Stomach (tissue), 8 donors: ENCODE measurements at regions not wholly inside any gene's neighbourhood (a gene's known extent, or its start where the extent isn't known, plus 50 kb on each side); places are given as distances from the start of the nearest gene placed in this dataset.

Experiments used
- DNase-seq, 2 donors: peaks; one replicate each; pipeline versions ENCODE4 v3.0.0 to v3.0.0-alpha.2; 2013 to 2019
- H3K27ac ChIP-seq, 5 donors: fragments of 200-600 bp in 4 of 5; sonication (generic) in 4 of 5; one replicate each; pipeline ENCODE4 v1.5.1; 2013 to 2019; ENCODE audit warnings: mild to moderate bottlenecking in 1 of 5, moderate library complexity in 1 of 5
- H3K27me3 ChIP-seq, 3 donors: fragments of 200-600 bp; sonication (generic); one replicate each; pipeline ENCODE4 v1.5.1; 2017 to 2019; ENCODE audit warnings: mixed run types in 1 of 3
- H3K36me3 ChIP-seq, 4 donors: fragments of 200-600 bp; sonication (generic); 1 replicate in 3 of 4; 2 replicates in 1 of 4; pipeline ENCODE4 v1.5.1; 2016 to 2019
- H3K4me1 ChIP-seq, 4 donors: fragments of 200-600 bp; sonication (generic); one replicate each; pipeline ENCODE4 v1.5.1; 2016 to 2019
- H3K4me3 ChIP-seq, 4 donors: fragments of 200-600 bp; sonication (generic) in 3 of 4; one replicate each; pipeline ENCODE4 v1.5.1; 2016 to 2019; ENCODE audit warnings: mild to moderate bottlenecking in 1 of 4
- H3K9me3 ChIP-seq, 4 donors: fragments of 200-600 bp; sonication (generic); one replicate each; pipeline ENCODE4 v1.5.1; 2016 to 2019
- CTCF ChIP-seq, 7 experiments: fragments of 450-650 bp in 4 of 7; fragments of 200-600 bp in 3 of 7; sonication (generic) in 3 of 7; IDR thresholded peaks; one replicate each; pipeline ENCODE4 v1.5.1; 2016 to 2019; ENCODE audit warnings: antibody characterized with exemption in 7 of 7, control low read depth in 2 of 7, mild to moderate bottlenecking in 1 of 7
- EP300 ChIP-seq: sonication (generic); formaldehyde crosslinking; IDR thresholded peaks from one replicate; pipeline ENCODE4 v1.6.1; 2017; ENCODE audit warnings: antibody characterized with exemption
- POLR2A ChIP-seq, 4 donors: fragments of 450-650 bp; IDR thresholded peaks; one replicate each; pipeline ENCODE4 v1.6.1; 2016; ENCODE audit warnings: antibody characterized with exemption in 4 of 4, control low read depth in 2 of 4, mild to moderate bottlenecking in 1 of 4, moderate library complexity in 1 of 4
- POLR2AphosphoS5 ChIP-seq, 3 donors: sonication (generic); formaldehyde crosslinking; IDR thresholded peaks; one replicate each; pipeline ENCODE4 v1.6.1; 2016; ENCODE audit warnings: antibody characterized with exemption in 3 of 3
- WGBS, 5 donors: extraction: QIAGEN DNeasy Blood & Tissue Kit in 3 of 5; methylation state at CpG; one replicate each; pipeline versions ENCODE4 v1.1.5 to v1.1.7; 2013 to 2018; 5-methylcytosine and 5-hydroxymethylcytosine counted together
- intact Hi-C: fragments of 100-400 bp; cut with DNase I; formaldehyde crosslinking; loops from one replicate; pipeline ENCODE4 v1.15.1; 2023; ENCODE audit warnings: low total_unique reads
- donor health status: healthy with polysubstance abuse.
- donor health status: Bipolar disorder and iron deficiency.
- donor health status: healthy.

- TF ChIP-seq POLR2A (IDR thresholded peaks at IDR 0.05), result no peak
- TF ChIP-seq EP300, result no peak
- no peak for TF ChIP-seq CTCF (IDR thresholded peaks at IDR 0.05)
- H3K4me1 ChIP-seq, result no peaks in the 10 kb centered on the region
- 30 to 44% (median 39%) methylated on average over 5 of the region's 5 CpGs for WGBS, 5 donors
- intact Hi-C loops, result no loop called here
- peak in 1 of 2 donors; percentile 53 for DNase-seq
- no peaks in the 10 kb centered on the region for H3K9me3 ChIP-seq
- H3K27me3 ChIP-seq, result no peaks in the 10 kb centered on the region
- no peak overlapping the region for H3K4me3 ChIP-seq
- no peaks in the 10 kb centered on the region for H3K36me3 ChIP-seq
- H3K27ac ChIP-seq, result no peak overlapping the region
Measured at GRCh38 chr5:167472566-167473108, 818.8 kb upstream of the WWC1 start.

- DNase-seq, result peak in 1 of 2 donors; percentile 14
- WGBS, 5 donors, result 14 to 38% (median 29%) methylated on average over 2 of the region's 2 CpGs
Measured at GRCh38 chr5:167478188-167478587, 813.3 kb upstream of the WWC1 start.

GRCh38 chr5:167479779-167480178 is 811.7 kb upstream of the WWC1 start:
- TF ChIP-seq POLR2AphosphoS5 (IDR thresholded peaks at IDR 0.05), result no peak
- TF ChIP-seq EP300, result no peak
- TF ChIP-seq CTCF (IDR thresholded peaks at IDR 0.05), result no peak
- TF ChIP-seq POLR2A (IDR thresholded peaks at IDR 0.05), result no peak
- DNase-seq, result no peak
- WGBS, 5 donors, result 69 to 83% (median 77%) methylated on average over 4 of the region's 4 CpGs
- intact Hi-C loops, result no loop called here
- peaks cover 0 to 6% (median 0%) of the 10 kb centered on the region in 4 donors for H3K9me3 ChIP-seq
- H3K4me1 ChIP-seq, result no peaks in the 10 kb centered on the region
- H3K27ac ChIP-seq, result no peak overlapping the region
- H3K4me3 ChIP-seq, result no peak overlapping the region
- H3K27me3 ChIP-seq, result no peaks in the 10 kb centered on the region
- no peaks in the 10 kb centered on the region for H3K36me3 ChIP-seq

More at GRCh38 chr5:167478188-167478587, 813.3 kb upstream of the WWC1 start:
- no peak for TF ChIP-seq CTCF (IDR thresholded peaks at IDR 0.05)
- TF ChIP-seq POLR2A (IDR thresholded peaks at IDR 0.05), result no peak
- no peak for TF ChIP-seq EP300
- Histone ChIP-seq H3K4me1 (no peaks in the 10 kb centered on the region), H3K27ac (no peak overlapping the region), H3K27me3 (no peaks in the 10 kb centered on the region), H3K36me3 (no peaks in the 10 kb centered on the region), H3K4me3 (no peak overlapping the region), H3K9me3 (no peaks in the 10 kb centered on the region)
- intact Hi-C loops, result no loop called here

GRCh38 chr5:167481345-167481744 is 810.1 kb upstream of the WWC1 start:
- no peaks in the 10 kb centered on the region for H3K36me3 ChIP-seq
- DNase-seq, result no peak
- H3K27ac ChIP-seq, result no peak overlapping the region
- H3K4me1 ChIP-seq, result no peaks in the 10 kb centered on the region
- peaks cover 0 to 6% (median 0%) of the 10 kb centered on the region in 4 donors for H3K9me3 ChIP-seq
- no peaks in the 10 kb centered on the region for H3K27me3 ChIP-seq
- no peak for TF ChIP-seq POLR2AphosphoS5 (IDR thresholded peaks at IDR 0.05)
- no peak for TF ChIP-seq CTCF (IDR thresholded peaks at IDR 0.05)
- TF ChIP-seq POLR2A (IDR thresholded peaks at IDR 0.05), result no peak
- TF ChIP-seq EP300, result no peak
- intact Hi-C loops, result no loop called here
- 80 to 89% (median 88%) methylated on average over 8 of the region's 8 CpGs for WGBS, 5 donors
- no peak overlapping the region for H3K4me3 ChIP-seq
